HEK293 (cell line): ENCODE measurements at regions not wholly inside any gene's neighbourhood (a gene's known extent, or its start where the extent isn't known, plus 50 kb on each side); places are given as distances from the start of the nearest gene placed in this dataset.

Source experiments
- CTCF ChIP-seq: fragments of 450-650 bp; formaldehyde crosslinking; IDR thresholded peaks from 2 replicates; pipeline ENCODE4 v1.5.1; 2016; ENCODE audit warnings: missing biosample characterization, missing genetic modification characterization
- KLF10 ChIP-seq: fragments of 450-650 bp; IDR thresholded peaks from 2 replicates; pipeline ENCODE4 v1.5.1; 2018; ENCODE audit warnings: missing biosample characterization, mild to moderate bottlenecking, missing genetic modification characterization
- SP2 ChIP-seq: fragments of 450-650 bp; formaldehyde crosslinking; IDR thresholded peaks from 2 replicates; pipeline ENCODE4 v1.5.1; 2016; ENCODE audit warnings: missing biosample characterization, missing genetic modification characterization
- ZBTB7A ChIP-seq: fragments of 450-650 bp; formaldehyde crosslinking; IDR thresholded peaks from 2 replicates; pipeline ENCODE4 v1.5.1; 2016; ENCODE audit warnings: low read depth, missing biosample characterization, missing genetic modification characterization

DNA sequence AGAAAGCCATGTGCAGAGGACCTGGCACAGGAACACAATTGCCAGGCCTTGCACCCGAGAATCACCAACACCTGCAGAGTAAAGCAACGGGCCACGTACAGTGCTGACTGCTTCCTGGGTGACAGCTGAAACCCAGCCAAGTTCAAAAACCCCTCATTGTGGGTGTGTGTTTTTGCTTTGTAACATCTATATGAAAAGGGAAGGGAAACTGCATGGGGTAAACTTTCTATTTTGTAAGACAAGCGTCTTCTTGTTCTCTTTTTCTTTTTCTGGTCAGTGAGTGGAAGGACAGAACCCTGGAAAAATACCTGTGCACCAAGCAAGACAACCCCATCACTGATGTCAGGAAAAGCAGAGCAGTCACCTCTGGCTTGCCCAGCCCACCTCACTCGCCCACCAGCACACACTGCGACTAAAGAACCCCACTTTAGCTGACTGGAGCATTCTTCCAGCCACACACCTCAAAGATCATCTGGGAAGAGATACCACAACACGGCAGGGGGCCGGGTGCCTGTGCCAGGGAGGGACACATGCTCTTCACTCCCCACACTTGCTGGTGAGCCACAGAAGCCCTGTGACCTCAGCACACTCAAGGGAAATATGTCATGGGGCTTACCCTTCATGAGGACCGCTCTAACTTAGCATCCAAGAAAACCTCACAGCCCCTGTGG, 172.3 kb downstream of the NDUFA12 start:
- TF ChIP-seq ZBTB7A (tag by site-specific recombination) = no peak
- no peak for TF ChIP-seq CTCF
- no peak for TF ChIP-seq SP2 (tag by site-specific recombination)
- no peak for TF ChIP-seq KLF10 (tag by site-specific recombination)
